Aorta (tissue), 5 donors: ENCODE measurements at regions not wholly inside any gene's neighbourhood (a gene's known extent, or its start where the extent isn't known, plus 50 kb on each side); places are given as distances from the start of the nearest gene placed in this dataset.

Source experiments
- ATAC-seq: fragments of 200-7000 bp; cut with Tn5 transposase; one replicate; pipeline ENCODE4 v1.9.1; 2022; ENCODE audit warnings: moderate library complexity; ENCODE audit not compliant: low FRiP score
- DNase-seq, 2 donors: peaks; one replicate each; pipeline ENCODE4 v3.0.0-alpha.2; 2020
- H3K27ac ChIP-seq, 2 donors: one replicate each; pipeline ENCODE4 v1.5.1; 2013; ENCODE audit warnings: low read length in 2 of 2, mild to moderate bottlenecking in 2 of 2, moderate library complexity in 2 of 2, control low read depth in 1 of 2, inconsistent platforms in 1 of 2, low read depth in 1 of 2
- H3K27me3 ChIP-seq, 2 donors: one replicate each; pipeline ENCODE4 v1.6.1; 2013; ENCODE audit warnings: control low read depth in 1 of 2, low read length in 1 of 2, mild to moderate bottlenecking in 1 of 2, moderate library complexity in 1 of 2; ENCODE audit not compliant: insufficient read depth in 2 of 2, control insufficient read depth in 1 of 2
- H3K36me3 ChIP-seq, 2 donors: one replicate each; pipeline ENCODE4 v1.6.1; 2013; ENCODE audit warnings: control low read depth in 1 of 2, low read length in 1 of 2, mild to moderate bottlenecking in 1 of 2; ENCODE audit not compliant: insufficient read depth in 2 of 2, control insufficient read depth in 1 of 2
- H3K4me1 ChIP-seq, 2 donors: one replicate each; pipeline ENCODE4 v1.6.1; 2013; ENCODE audit warnings: low read length in 2 of 2, control low read depth in 1 of 2, mild to moderate bottlenecking in 1 of 2, moderate library complexity in 1 of 2; ENCODE audit not compliant: insufficient read depth in 2 of 2, control insufficient read depth in 1 of 2
- H3K4me3 ChIP-seq, 2 donors: one replicate each; pipeline ENCODE4 v1.5.1; 2013; ENCODE audit warnings: low read length in 2 of 2, control low read depth in 1 of 2, mild to moderate bottlenecking in 1 of 2
- H3K9me3 ChIP-seq: one replicate; pipeline ENCODE4 v1.6.1; 2013; ENCODE audit warnings: mild to moderate bottlenecking, low read length; ENCODE audit not compliant: control insufficient read depth
- WGBS, 2 donors: extraction: QIAGEN DNeasy Blood & Tissue Kit; methylation state at CpG; one replicate each; pipeline ENCODE4 v1.1.7; 2013; 5-methylcytosine and 5-hydroxymethylcytosine counted together
- intact Hi-C, 2 donors: fragments of 100-400 bp; cut with DNase I; formaldehyde crosslinking; loops; one replicate each; pipeline versions ENCODE4 v1.14.2 to v1.15.0; 2022
- donor health status: healthy with polysubstance abuse.
- donor health status: Bipolar disorder and iron deficiency.
- donor health status: DM: no; HTN: no; CAD: no.
- donor health status: DM: no; HTN: no; CAD: no.
- donor health status: DM: yes; HTN: yes; CAD: no.

DNA sequence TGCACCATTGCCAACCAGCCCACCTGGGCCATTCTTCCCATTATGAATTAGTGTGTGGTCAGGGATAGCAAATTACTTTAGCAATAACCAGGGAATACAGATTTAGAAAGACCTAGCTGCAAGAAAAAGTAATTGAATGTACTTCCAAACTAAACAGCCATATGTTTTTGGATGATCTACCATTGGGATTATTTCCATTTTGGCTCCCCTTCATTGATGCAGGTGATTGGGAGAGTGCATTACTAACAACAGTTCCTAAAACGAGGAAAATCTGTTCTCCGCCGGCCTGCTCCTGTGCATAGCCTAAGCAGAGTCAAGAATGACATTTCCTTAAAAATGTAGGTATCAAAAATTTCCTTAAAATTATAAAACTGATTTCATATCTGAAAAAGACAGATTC lies 58.5 kb downstream of the MAIP1 start:
- 92 to 94% methylated on average over 3 of the region's 3 CpGs for WGBS, 2 donors
- Histone ChIP-seq H3K36me3 (no peaks in the 10 kb centered on the region), H3K4me3 (no peak overlapping the region), H3K27ac (no peak overlapping the region), H3K9me3 (no peaks in the 10 kb centered on the region), H3K27me3 (no peaks in the 10 kb centered on the region), H3K4me1 (no peaks in the 10 kb centered on the region)
- DNase-seq (no peak), ATAC-seq (no peak)
- intact Hi-C loops: no loop called here

- intact Hi-C loops: no loop called here
- Histone ChIP-seq H3K4me3 (no peak overlapping the region), H3K27me3 (no peaks in the 10 kb centered on the region), H3K36me3 (no peaks in the 10 kb centered on the region), H3K4me1 (no peaks in the 10 kb centered on the region), H3K9me3 (no peaks in the 10 kb centered on the region), H3K27ac (no peak overlapping the region)
- 77 to 79% methylated on average over 5 of the region's 5 CpGs for WGBS, 2 donors
- ATAC-seq (no peak), DNase-seq (no peak)
These were observed 66.2 kb downstream of the MAIP1 start for GRCh38 chr2:200021449-200022114.

- Histone ChIP-seq H3K9me3 (no peaks in the 10 kb centered on the region), H3K27me3 (no peaks in the 10 kb centered on the region), H3K4me3 (no peak overlapping the region), H3K27ac (no peak overlapping the region), H3K36me3 (no peaks in the 10 kb centered on the region), H3K4me1 (no peaks in the 10 kb centered on the region)
- intact Hi-C loops: no loop called here
- DNase-seq: no peak
- 95 to 97% methylated on average over 2 of the region's 2 CpGs for WGBS, 2 donors
- ATAC-seq: no peak
These were observed 67.1 kb downstream of the MAIP1 start for GRCh38 chr2:200022511-200022910.

GRCh38 chr2:200023570-200023969 lies 68.2 kb downstream of the MAIP1 start:
- Histone ChIP-seq H3K27me3 (no peaks in the 10 kb centered on the region), H3K27ac (no peak overlapping the region), H3K36me3 (no peaks in the 10 kb centered on the region), H3K4me3 (no peak overlapping the region), H3K9me3 (no peaks in the 10 kb centered on the region), H3K4me1 (no peaks in the 10 kb centered on the region)
- intact Hi-C loops: no loop called here
- 93 to 96% methylated on average over 1 of the region's 1 CpG for WGBS, 2 donors
- ATAC-seq (no peak), DNase-seq (no peak)

- intact Hi-C loops: no loop called here
- H3K27ac ChIP-seq: no peak overlapping the region
- no peaks in the 10 kb centered on the region for H3K9me3 ChIP-seq
- H3K4me3 ChIP-seq: no peak overlapping the region
- ATAC-seq: no peak
- no peaks in the 10 kb centered on the region for H3K4me1 ChIP-seq
- WGBS, 2 donors: 76 to 84% methylated on average over 2 of the region's 2 CpGs
- DNase-seq: no peak
- H3K36me3 ChIP-seq: no peaks in the 10 kb centered on the region
- no peaks in the 10 kb centered on the region for H3K27me3 ChIP-seq
These were observed 70.3 kb downstream of the MAIP1 start for GRCh38 chr2:200025717-200026116.

DNA sequence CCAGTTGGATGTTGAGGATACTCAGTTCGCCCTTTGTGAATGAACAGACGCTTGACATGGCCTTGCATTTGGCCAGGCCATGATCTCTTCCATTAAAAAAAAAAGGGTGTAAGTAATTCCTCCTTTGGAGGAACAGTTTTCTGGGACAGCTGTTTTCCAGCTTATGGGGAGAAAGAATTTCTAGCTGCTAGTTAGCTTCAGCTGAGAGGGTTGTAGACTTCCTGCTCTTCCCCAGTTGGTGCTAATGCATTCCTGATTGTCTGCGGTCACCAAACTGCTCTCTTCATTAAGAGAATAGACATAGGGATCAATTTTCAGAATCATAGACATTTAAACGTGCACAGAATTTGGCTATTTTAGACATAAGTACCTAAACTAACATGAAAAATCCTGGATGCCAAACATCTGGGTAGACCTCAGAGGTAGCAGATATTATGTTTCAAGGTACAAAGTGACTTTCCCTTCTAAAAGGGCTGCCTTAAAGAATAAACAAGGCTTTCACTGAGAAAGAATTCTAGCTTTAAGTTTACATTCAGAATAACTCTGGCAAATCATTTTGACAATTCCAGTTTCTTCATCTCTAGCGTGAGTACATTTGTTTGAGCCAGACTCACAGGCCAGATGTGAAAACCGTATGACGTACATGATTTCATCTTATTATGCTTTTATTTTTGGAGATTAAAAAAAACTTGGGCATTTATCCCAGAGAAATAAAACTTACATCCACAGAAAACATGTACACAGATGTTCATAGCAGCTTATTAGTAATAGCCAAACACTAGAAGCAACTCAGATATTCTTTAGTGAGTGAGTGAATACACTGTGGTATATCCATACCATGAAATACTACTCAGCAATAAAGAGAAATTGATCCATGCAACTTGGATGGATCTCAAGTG lies 71.2 kb downstream of the MAIP1 start:
- no peak overlapping the region for H3K4me3 ChIP-seq
- WGBS, 2 donors: 56% methylated on average over 7 of the region's 7 CpGs

DNA sequence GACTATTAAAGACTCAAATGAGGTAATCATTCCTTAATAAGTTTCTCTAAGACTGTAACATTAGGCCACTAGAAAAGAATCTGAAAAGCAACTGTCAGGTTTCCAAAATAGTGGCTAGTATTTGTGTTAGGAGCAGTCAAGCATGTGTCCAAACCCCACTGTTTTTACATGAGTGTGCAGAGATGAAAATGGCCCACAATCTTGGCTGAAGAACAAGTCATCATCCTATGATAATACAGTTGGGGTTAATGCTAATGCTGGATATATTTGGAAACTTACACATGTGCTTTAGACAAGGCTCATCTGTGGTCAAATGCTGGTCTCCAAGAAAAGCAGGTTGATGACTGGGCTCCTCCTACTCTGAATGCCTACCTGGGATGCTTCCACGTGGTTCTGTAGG lies 73.6 kb downstream of the MAIP1 start:
- H3K27ac ChIP-seq: no peak overlapping the region
- no peak for ATAC-seq
- H3K4me1 ChIP-seq: no peaks in the 10 kb centered on the region
- H3K9me3 ChIP-seq: no peaks in the 10 kb centered on the region
- H3K4me3 ChIP-seq: no peak overlapping the region
- no peaks in the 10 kb centered on the region for H3K27me3 ChIP-seq
- DNase-seq: no peak
- H3K36me3 ChIP-seq: no peaks in the 10 kb centered on the region
- intact Hi-C loops: no loop called here
- WGBS, 2 donors: 27 to 30% methylated on average over 1 of the region's 1 CpG

More for the DNA sequence above, 71.2 kb downstream of the MAIP1 start:
- ATAC-seq (no peak), DNase-seq (no peak)
- no peak overlapping the region for H3K27ac ChIP-seq
- no peaks in the 10 kb centered on the region for H3K27me3 ChIP-seq
- H3K4me1 ChIP-seq: no peaks in the 10 kb centered on the region
- intact Hi-C loops: no loop called here
- H3K36me3 ChIP-seq: no peaks in the 10 kb centered on the region
- H3K9me3 ChIP-seq: no peaks in the 10 kb centered on the region

DNA sequence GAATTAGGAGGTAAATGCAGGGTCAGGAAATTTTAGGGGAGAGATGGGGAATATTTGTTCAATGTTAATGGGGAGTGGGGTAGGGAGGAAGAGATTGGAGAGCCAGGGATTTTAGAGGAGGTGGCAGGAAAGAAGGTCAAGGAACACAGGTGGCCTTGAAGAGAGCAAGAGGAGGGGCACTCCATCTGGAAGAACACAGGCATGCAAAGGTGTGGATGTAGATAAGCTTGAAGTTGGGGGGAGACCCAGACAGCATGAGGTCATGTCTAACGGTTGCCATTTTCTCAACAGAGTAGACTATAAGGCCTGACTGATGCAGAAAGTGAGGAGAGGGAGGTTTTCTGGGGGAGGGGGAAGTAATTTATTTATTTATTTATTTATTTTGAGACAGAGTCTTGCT lies 77.5 kb downstream of the MAIP1 start:
- ATAC-seq (no peak), DNase-seq (no peak)
- Histone ChIP-seq H3K36me3 (no peaks in the 10 kb centered on the region), H3K27me3 (no peaks in the 10 kb centered on the region), H3K9me3 (no peaks in the 10 kb centered on the region), H3K4me3 (no peak overlapping the region), H3K27ac (no peak overlapping the region), H3K4me1 (no peaks in the 10 kb centered on the region)
- intact Hi-C loops: no loop called here
- 90 to 99% methylated on average over 1 of the region's 1 CpG for WGBS, 2 donors

DNA sequence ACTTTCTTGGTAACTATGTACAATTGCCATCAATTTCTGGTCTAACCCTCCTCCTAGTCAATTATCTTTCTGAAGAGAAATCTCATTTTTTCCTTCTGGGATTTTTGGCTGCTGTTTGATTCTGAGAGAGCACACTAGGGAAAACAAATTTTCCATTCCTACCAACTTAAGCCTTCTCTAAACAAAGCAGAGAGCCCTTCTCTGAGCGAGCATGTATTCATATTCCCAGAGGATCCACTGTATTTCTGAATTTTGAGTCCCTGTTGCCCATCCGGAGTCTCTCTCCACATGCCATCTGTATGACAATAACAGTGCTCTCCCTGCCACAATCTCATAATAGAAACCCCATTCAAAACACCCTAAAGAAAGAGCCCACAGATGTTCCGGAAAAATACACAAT lies 78.5 kb downstream of the MAIP1 start:
- Histone ChIP-seq H3K27ac (no peak overlapping the region), H3K4me1 (no peaks in the 10 kb centered on the region), H3K36me3 (no peaks in the 10 kb centered on the region), H3K9me3 (no peaks in the 10 kb centered on the region), H3K4me3 (no peak overlapping the region), H3K27me3 (no peaks in the 10 kb centered on the region)
- ATAC-seq (no peak), DNase-seq (no peak)
- intact Hi-C loops: no loop called here
- WGBS, 2 donors: 41 to 46% methylated on average over 3 of the region's 3 CpGs
